ENCODE measurements at regions not wholly inside any gene's neighbourhood (a gene's known extent, or its start where the extent isn't known, plus 50 kb on each side); places are given as distances from the start of the nearest gene placed in this dataset.
"Not testable (repeated sequence)": the region's sequence is repeated elsewhere in the genome, so short reads cannot be mapped to it uniquely, and the experiment has no call there.

GRCh38 chr20:30570622-30571021 is 686.8 kb upstream of the DEFB115 start:
- H3K27me3 ChIP-seq, H3K4me2 ChIP-seq, H3K9ac ChIP-seq, H3K36me3 ChIP-seq, H3K9me3 ChIP-seq, H3K4me1 ChIP-seq, H3K4me3 ChIP-seq, H4K20me1 ChIP-seq, H3K27ac ChIP-seq: not testable (repeated sequence)

GRCh38 chr20:30574337-30574736 is 683.1 kb upstream of the DEFB115 start:
- H3K27ac ChIP-seq, H3K27me3 ChIP-seq, H3K4me2 ChIP-seq, H4K20me1 ChIP-seq, H3K4me1 ChIP-seq, H3K9me3 ChIP-seq, H3K9ac ChIP-seq, H3K4me3 ChIP-seq, H3K36me3 ChIP-seq: not testable (repeated sequence)

DNA sequence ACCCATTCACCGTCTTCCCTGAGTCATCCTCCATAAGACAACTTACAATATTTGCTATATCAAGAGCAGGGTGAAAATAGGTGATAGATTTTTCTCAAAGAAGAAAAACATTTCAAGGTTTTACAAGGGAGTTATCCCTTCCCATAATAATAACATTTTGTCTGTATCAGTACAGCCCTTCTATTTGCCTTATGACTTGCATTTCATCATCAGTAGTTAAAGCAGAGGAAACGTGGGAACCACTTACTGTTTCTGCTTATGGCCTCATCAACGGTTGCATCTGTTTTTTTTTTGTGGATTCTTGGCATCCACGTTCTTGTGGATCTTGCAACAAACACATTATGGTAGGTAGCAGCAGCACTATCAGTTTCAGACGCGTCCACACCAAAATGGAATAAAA is 678.4 kb upstream of the DEFB115 start:
- not testable (repeated sequence) for H3K4me3 ChIP-seq, H3K9ac ChIP-seq, H3K27me3 ChIP-seq, H3K9me3 ChIP-seq, H4K20me1 ChIP-seq, H3K4me2 ChIP-seq, H3K36me3 ChIP-seq, H3K4me1 ChIP-seq, H3K27ac ChIP-seq

- H3K9ac ChIP-seq, H3K4me2 ChIP-seq, H3K27ac ChIP-seq, H3K36me3 ChIP-seq, H3K27me3 ChIP-seq, H3K4me1 ChIP-seq, H3K4me3 ChIP-seq, H4K20me1 ChIP-seq, H3K9me3 ChIP-seq: not testable (repeated sequence)
These were observed 677.5 kb upstream of the DEFB115 start for GRCh38 chr20:30579824-30580438.

DNA sequence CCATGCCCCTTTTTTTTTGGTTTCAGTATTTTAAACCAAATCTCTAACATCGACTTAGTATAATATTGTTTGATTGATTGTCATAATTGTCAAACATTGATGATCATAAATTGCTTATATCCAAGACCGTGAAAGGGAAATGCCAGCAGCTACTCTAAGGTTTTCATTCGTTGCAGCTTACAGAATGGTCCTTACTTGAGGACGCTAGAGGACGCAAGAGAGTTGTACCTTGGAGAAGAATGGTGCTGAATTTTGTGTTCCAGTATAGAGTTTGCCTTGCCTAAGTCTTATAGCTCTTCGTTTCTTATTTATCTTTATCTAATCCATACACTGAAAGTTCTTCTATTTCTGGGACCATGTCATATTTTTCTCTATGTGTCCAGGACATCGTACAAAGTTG is 675.6 kb upstream of the DEFB115 start:
- not testable (repeated sequence) for H3K4me2 ChIP-seq, H3K9ac ChIP-seq, H3K27ac ChIP-seq, H3K4me1 ChIP-seq, H4K20me1 ChIP-seq, H3K36me3 ChIP-seq, H3K4me3 ChIP-seq, H3K27me3 ChIP-seq
- peaks cover 19% of the 10 kb centered on the region for H3K9me3 ChIP-seq

GRCh38 chr20:30584403-30584802 is 673.1 kb upstream of the DEFB115 start:
- not testable (repeated sequence) for H3K4me3 ChIP-seq, H4K20me1 ChIP-seq, H3K36me3 ChIP-seq, H3K4me2 ChIP-seq, H3K27ac ChIP-seq, H3K27me3 ChIP-seq, H3K4me1 ChIP-seq, H3K9ac ChIP-seq
- peaks cover 19% of the 10 kb centered on the region for H3K9me3 ChIP-seq

DNA sequence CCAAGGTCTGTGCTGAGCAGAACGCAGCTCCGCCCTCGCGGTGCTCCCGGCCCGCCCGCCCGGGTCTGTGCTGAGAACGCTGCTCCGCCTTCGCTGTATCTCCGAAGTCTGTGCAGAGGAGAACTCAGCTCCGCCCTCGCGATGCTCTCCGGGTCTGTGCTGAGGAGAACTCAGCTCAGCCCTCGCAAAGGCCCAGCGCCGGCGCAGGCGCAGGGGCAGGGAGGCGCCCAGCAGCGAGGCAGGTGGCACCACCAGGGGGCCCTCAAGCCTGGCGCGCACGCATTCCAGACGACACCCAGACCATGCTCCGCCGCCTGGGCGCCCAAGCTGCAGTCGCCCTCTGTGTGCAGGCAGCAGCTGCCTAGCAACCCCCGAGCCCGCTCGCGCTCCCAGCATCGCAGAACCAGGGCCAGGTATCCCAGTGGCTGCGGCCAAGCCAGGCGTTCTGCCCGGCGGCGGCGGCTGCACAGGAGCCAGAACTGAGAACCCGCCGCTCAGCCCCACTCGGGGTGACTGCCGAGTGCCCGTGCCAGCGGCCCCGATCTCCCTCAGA is 672.1 kb upstream of the DEFB115 start:
- H3K9ac ChIP-seq, H3K27me3 ChIP-seq, H4K20me1 ChIP-seq, H3K4me2 ChIP-seq, H3K4me3 ChIP-seq, H3K27ac ChIP-seq, H3K4me1 ChIP-seq, H3K36me3 ChIP-seq: not testable (repeated sequence)
- H3K9me3 ChIP-seq: peaks cover 16% of the 10 kb centered on the region

DNA sequence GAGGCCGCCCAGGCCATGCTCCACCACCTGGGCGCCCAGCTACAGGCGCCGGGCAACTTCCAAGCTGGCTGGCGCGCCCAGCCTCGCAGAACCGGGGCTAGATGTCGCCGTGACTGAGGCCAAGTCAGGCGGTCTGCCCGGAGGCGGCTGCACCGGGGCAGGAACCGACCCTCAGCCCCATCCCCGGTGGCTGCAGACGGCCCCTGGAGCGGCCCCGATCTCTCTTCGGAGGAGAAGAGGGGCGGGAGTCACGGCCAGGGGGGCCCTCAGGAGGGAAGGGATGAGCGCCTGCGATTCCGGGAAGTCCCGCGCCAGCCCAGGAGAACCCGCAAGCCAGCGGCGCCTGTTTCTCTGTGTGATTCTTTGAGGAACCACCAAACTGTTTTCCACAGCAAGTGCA is 671.3 kb upstream of the DEFB115 start:
- not testable (repeated sequence) for H3K36me3 ChIP-seq, H3K27me3 ChIP-seq, H4K20me1 ChIP-seq, H3K27ac ChIP-seq, H3K9ac ChIP-seq, H3K4me3 ChIP-seq, H3K4me1 ChIP-seq, H3K4me2 ChIP-seq
- H3K9me3 ChIP-seq: peaks cover 16% of the 10 kb centered on the region

- TF ChIP-seq Cebpa-rat (IDR thresholded peaks at IDR 0.05): no peak
- no peak overlapping the region for H3K27ac ChIP-seq
- H4K20me1 ChIP-seq: no peaks in the 10 kb centered on the region
- H3K4me2 ChIP-seq: no peak overlapping the region
- H3K27me3 ChIP-seq: no peaks in the 10 kb centered on the region
- peaks cover 5% of the 10 kb centered on the region for H3K4me1 ChIP-seq
- H3K9ac ChIP-seq: no peak overlapping the region
- H3K36me3 ChIP-seq: no peaks in the 10 kb centered on the region
- peaks cover 5% of the 10 kb centered on the region for H3K9me3 ChIP-seq
- no peak overlapping the region for H3K4me3 ChIP-seq
These were observed 663.9 kb upstream of the DEFB115 start for GRCh38 chr20:30593572-30593971.

- Histone ChIP-seq H3K4me1 (peaks cover 10% of the 10 kb centered on the region), H3K9ac (no peak overlapping the region), H3K9me3 (peaks cover 5% of the 10 kb centered on the region), H3K4me3 (no peak overlapping the region), H3K4me2 (no peak overlapping the region), H3K27me3 (no peaks in the 10 kb centered on the region), H3K36me3 (no peaks in the 10 kb centered on the region), H3K27ac (no peak overlapping the region), H4K20me1 (no peaks in the 10 kb centered on the region)
- TF ChIP-seq Cebpa-rat (IDR thresholded peaks at IDR 0.05): no peak
These were observed 663.4 kb upstream of the DEFB115 start for GRCh38 chr20:30594112-30594511.

DNA sequence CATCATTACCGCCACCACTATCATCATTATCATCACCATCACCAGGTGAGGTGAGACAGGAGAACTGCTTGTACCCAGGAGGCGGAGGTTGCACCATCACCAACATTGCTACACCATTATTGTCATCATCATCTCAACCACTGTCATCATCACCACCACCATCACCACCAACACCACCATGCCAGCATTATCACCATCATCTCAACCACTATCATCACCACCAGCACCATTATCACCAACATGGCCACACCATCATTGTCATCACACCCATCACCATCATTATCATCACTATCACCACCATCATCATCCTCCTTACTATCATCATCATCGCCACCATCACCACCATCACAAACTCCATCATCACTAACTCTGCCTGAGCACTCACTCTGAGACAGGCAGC is 661.8 kb upstream of the DEFB115 start:
- Histone ChIP-seq H3K27ac (no peak overlapping the region), H3K4me2 (no peak overlapping the region), H3K36me3 (no peaks in the 10 kb centered on the region), H3K9me3 (peaks cover 5% of the 10 kb centered on the region), H3K4me1 (peaks cover 11% of the 10 kb centered on the region), H3K4me3 (no peak overlapping the region), H3K9ac (no peak overlapping the region), H3K27me3 (no peaks in the 10 kb centered on the region), H4K20me1 (no peaks in the 10 kb centered on the region)
- TF ChIP-seq Cebpa-rat (IDR thresholded peaks at IDR 0.05): no peak

DNA sequence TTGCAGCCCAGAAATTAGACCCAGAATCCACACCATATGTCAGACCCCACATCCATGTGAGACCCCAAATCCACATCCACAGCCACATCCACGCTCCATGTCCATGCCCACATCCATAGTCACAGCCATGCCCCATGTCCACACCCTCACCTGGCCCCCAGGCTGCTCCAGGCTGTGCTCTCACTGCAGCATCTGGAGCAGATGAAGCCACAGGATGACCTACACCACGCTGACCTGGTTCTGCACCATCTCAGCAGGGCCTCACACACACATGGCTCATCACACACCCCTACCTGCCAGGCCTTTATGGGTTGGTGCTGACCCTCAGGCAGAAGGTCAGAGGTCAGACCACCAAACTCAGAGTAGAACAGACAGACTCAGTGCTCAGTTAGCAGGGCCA is 660.0 kb upstream of the DEFB115 start:
- H3K4me1 ChIP-seq: peaks cover 11% of the 10 kb centered on the region
- not testable (repeated sequence) for H3K27ac ChIP-seq, H3K4me2 ChIP-seq, H3K9ac ChIP-seq, H3K36me3 ChIP-seq, H3K4me3 ChIP-seq, H4K20me1 ChIP-seq, H3K9me3 ChIP-seq, H3K27me3 ChIP-seq
